ENCODE measurements at regions not wholly inside any gene's neighbourhood (a gene's known extent, or its start where the extent isn't known, plus 50 kb on each side); places are given as distances from the start of the nearest gene placed in this dataset.
A peak's percentile ranks its signal among the peaks of the same experiment; 100 is the strongest.

DNA sequence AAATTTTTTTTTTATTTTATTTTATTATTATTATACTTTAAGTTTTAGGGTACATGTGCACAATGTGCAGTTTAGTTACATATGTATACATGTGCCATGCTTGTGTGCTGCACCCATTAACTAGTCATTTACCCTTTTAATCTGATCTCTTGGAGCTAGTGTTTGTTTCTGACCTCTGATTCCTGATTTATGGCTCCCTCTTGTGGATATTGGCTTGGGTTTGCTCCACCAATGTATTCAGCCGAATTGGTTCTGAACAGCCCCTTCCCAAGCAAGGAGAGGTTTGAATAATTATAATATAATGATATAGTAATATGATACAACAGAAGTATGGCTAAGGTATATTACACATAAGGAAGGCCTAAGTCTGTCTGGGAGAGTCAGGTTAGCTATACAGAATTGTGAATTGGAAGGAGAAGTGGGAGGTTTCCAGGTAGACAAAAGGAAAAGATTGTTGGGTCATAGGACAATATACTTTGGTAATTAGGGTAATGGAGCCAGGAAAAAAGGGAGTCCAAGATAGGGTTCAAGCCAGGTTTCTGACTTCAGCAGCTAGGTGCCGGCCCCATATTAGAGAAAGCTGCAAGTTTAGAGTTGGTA lies 53.1 kb upstream of the HMCN1 start:
- no peaks in the 10 kb centered on the region for H3K36me3 ChIP-seq (ENCODE audit: control insufficient read depth in 1 of 2, insufficient read depth in 2 of 2, low read length in 1 of 2)
- H3K27me3 ChIP-seq (ENCODE audit: control insufficient read depth in 1 of 2, insufficient read depth in 2 of 2, low read length in 1 of 2): no peaks in the 10 kb centered on the region
- 45 to 51% methylated on average over 2 of the region's 2 CpGs for WGBS, 2 donors

DNA sequence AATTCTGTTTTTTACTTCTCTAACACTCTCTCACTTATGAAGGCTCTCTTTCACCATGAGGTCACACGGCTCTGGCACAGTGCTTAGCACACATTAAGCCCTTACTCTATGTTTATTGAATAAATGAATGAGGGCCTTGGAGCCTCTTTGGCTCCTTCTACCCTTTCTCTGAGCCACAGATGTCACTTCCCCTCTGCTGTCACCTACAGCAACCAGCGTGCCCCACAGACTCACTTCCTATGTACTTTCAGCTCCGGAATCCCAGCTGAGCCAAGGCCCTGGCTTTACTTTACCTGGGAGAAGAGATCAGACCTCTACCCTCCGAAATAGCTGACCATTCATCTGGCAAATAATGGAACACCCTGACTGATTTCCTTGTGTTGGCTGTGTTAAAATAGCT lies 53.7 kb upstream of the HMCN1 start:
- DNase-seq (no peak), ATAC-seq (ENCODE audit: low FRiP score) (no peak)
- H3K27ac ChIP-seq (ENCODE audit: low read depth in 1 of 2, low read length in 2 of 2): no peak overlapping the region
- intact Hi-C loops (cut with DNase I): no loop called here
- no peaks in the 10 kb centered on the region for H3K9me3 ChIP-seq (ENCODE audit: control insufficient read depth, low read length)
- no peak overlapping the region for H3K4me3 ChIP-seq (ENCODE audit: low read length in 2 of 2)
- no peaks in the 10 kb centered on the region for H3K27me3 ChIP-seq (ENCODE audit: control insufficient read depth in 1 of 2, insufficient read depth in 2 of 2, low read length in 1 of 2)
- H3K4me1 ChIP-seq (ENCODE audit: control insufficient read depth in 1 of 2, insufficient read depth in 2 of 2, low read length in 2 of 2): no peaks in the 10 kb centered on the region
- no peaks in the 10 kb centered on the region for H3K36me3 ChIP-seq (ENCODE audit: control insufficient read depth in 1 of 2, insufficient read depth in 2 of 2, low read length in 1 of 2)
- WGBS, 2 donors: 84% methylated on average over 4 of the region's 4 CpGs

More for the DNA sequence above, 53.1 kb upstream of the HMCN1 start:
- Histone ChIP-seq H3K9me3 (ENCODE audit: control insufficient read depth, low read length) (no peaks in the 10 kb centered on the region), H3K27ac (ENCODE audit: low read depth in 1 of 2, low read length in 2 of 2) (no peak overlapping the region), H3K4me3 (ENCODE audit: low read length in 2 of 2) (no peak overlapping the region), H3K4me1 (ENCODE audit: control insufficient read depth in 1 of 2, insufficient read depth in 2 of 2, low read length in 2 of 2) (no peaks in the 10 kb centered on the region)
- ATAC-seq (ENCODE audit: low FRiP score) (no peak), DNase-seq (no peak)
- intact Hi-C loops (cut with DNase I): no loop called here

DNA sequence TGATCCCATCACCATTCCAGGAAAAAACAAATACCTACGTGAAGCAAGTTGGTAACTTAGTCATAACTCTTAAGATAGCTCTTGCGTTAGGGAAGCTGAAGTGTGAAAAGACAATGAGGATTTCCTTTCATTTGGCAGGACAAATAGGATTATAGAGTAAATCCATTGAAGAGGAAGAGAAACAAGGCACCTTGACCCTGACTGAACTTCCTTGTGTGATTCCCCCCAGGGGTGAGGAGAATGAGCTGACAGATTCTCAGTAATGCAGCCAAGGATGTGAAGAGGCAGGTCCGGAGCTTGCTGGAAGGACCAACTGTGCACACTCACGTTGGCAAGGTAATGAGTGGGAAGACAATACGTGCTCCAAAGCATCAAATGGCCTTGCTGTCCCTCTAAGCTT lies 55.0 kb upstream of the HMCN1 start:
- no peaks in the 10 kb centered on the region for H3K4me1 ChIP-seq (ENCODE audit: control insufficient read depth in 1 of 2, insufficient read depth in 2 of 2, low read length in 2 of 2)
- WGBS, 2 donors: 81% methylated on average over 5 of the region's 5 CpGs
- DNase-seq (no peak), ATAC-seq (ENCODE audit: low FRiP score) (no peak)
- intact Hi-C loops (cut with DNase I): loop anchor here in 1 of 2 donors (10.0 kb wide), 1 partner anchor 444 kb away; no protein-coding TSS in a partner anchor
- H3K36me3 ChIP-seq (ENCODE audit: control insufficient read depth in 1 of 2, insufficient read depth in 2 of 2, low read length in 1 of 2): no peaks in the 10 kb centered on the region
- H3K27ac ChIP-seq (ENCODE audit: low read depth in 1 of 2, low read length in 2 of 2): no peak overlapping the region
- H3K27me3 ChIP-seq (ENCODE audit: control insufficient read depth in 1 of 2, insufficient read depth in 2 of 2, low read length in 1 of 2): no peaks in the 10 kb centered on the region
- no peaks in the 10 kb centered on the region for H3K9me3 ChIP-seq (ENCODE audit: control insufficient read depth, low read length)
- no peak overlapping the region for H3K4me3 ChIP-seq (ENCODE audit: low read length in 2 of 2)

DNA sequence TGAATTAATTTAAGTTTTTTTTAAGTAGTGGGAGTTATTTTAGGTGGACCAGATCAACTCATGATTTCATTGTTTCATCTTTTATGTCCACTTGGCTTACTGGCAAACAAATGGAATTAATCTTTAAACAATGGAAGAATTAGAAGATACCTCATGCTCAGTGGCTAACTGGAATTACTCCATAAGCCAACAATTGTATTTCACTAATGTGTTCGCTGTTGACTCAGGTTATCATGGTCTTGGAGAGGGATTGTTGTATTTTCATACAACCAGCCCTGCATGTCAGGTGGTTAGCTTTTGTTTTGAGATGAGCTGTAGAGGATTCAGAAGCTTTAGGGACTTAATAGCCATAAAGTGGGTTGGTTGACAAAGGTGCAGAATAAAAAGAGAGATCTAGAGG lies 57.2 kb upstream of the HMCN1 start:
- Histone ChIP-seq H3K36me3 (ENCODE audit: control insufficient read depth in 1 of 2, insufficient read depth in 2 of 2, low read length in 1 of 2) (no peaks in the 10 kb centered on the region), H3K4me3 (ENCODE audit: low read length in 2 of 2) (no peak overlapping the region), H3K27me3 (ENCODE audit: control insufficient read depth in 1 of 2, insufficient read depth in 2 of 2, low read length in 1 of 2) (no peaks in the 10 kb centered on the region), H3K9me3 (ENCODE audit: control insufficient read depth, low read length) (no peaks in the 10 kb centered on the region), H3K27ac (ENCODE audit: low read depth in 1 of 2, low read length in 2 of 2) (no peak overlapping the region), H3K4me1 (ENCODE audit: control insufficient read depth in 1 of 2, insufficient read depth in 2 of 2, low read length in 2 of 2) (no peaks in the 10 kb centered on the region)
- intact Hi-C loops (cut with DNase I): loop anchor here in 1 of 2 donors (10.0 kb wide), 1 partner anchor 442 kb away; no protein-coding TSS in a partner anchor
- WGBS, 2 donors: 97 to 99% methylated on average over 1 of the region's 1 CpG
- DNase-seq: no peak
- no peak for ATAC-seq (ENCODE audit: low FRiP score)

DNA sequence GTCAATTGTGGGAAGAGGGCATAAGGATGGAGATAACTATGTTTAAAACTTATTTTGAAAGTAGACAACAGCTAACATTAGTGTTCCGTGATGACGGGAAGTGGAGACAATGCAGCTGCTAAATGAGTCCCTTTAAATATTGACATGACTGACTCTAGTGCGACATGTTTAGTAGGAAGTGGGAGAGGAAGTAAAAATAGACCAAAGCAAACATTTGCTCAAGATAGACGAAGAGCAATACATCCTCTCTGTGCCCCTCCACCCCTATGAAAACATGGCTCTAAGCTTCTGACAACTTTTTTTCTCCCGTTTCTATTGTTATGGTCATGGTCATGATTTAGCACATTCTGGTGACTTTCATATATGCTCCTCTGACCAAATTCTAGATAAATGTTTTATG lies 60.0 kb upstream of the HMCN1 start:
- H3K4me3 ChIP-seq (ENCODE audit: low read length in 2 of 2): no peak overlapping the region
- no peak for DNase-seq
- WGBS, 2 donors: 18 to 21% methylated on average over 5 of the region's 5 CpGs
- no peak for ATAC-seq (ENCODE audit: low FRiP score)
- no peak overlapping the region for H3K27ac ChIP-seq (ENCODE audit: low read depth in 1 of 2, low read length in 2 of 2)
- H3K9me3 ChIP-seq (ENCODE audit: control insufficient read depth, low read length): no peaks in the 10 kb centered on the region
- intact Hi-C loops (cut with DNase I): loop anchor here in 1 of 2 donors (10.0 kb wide), 1 partner anchor 439 kb away; no protein-coding TSS in a partner anchor
- H3K4me1 ChIP-seq (ENCODE audit: control insufficient read depth in 1 of 2, insufficient read depth in 2 of 2, low read length in 2 of 2): no peaks in the 10 kb centered on the region
- no peaks in the 10 kb centered on the region for H3K36me3 ChIP-seq (ENCODE audit: control insufficient read depth in 1 of 2, insufficient read depth in 2 of 2, low read length in 1 of 2)
- H3K27me3 ChIP-seq (ENCODE audit: control insufficient read depth in 1 of 2, insufficient read depth in 2 of 2, low read length in 1 of 2): no peaks in the 10 kb centered on the region

DNA sequence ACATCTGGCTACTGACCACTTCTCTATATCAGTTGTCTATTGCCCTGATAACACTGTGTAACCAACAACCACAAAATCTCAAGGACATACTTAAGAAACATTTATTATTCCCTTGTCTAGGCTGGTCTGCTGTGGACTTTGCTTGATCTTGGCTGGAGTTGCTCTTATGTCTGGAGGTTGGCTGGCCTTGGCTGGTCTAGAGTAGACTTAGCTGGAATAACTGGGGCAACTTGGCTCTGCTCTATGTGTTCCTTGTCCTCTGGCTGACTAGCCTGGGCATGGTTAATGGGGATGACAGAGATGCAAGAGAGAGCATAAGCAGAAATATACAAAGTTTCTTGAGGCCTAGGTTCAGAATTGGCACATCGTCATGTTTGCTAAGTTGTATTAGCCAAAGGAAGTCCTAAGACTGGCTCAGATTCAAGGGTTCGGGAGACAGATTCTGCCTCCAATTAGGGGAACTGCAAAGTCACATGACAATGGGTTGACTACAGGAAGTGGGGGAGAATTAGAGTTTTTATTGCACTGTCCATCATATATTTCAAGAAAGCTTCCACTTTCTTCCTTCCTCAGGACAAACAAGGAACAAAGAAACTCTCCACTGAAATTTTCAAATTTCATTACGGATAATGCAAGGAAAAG lies 61.4 kb upstream of the HMCN1 start:
- Histone ChIP-seq H3K27ac (ENCODE audit: low read depth in 1 of 2, low read length in 2 of 2) (no peak overlapping the region), H3K27me3 (ENCODE audit: control insufficient read depth in 1 of 2, insufficient read depth in 2 of 2, low read length in 1 of 2) (no peaks in the 10 kb centered on the region), H3K9me3 (ENCODE audit: control insufficient read depth, low read length) (no peaks in the 10 kb centered on the region), H3K4me3 (ENCODE audit: low read length in 2 of 2) (no peak overlapping the region), H3K4me1 (ENCODE audit: control insufficient read depth in 1 of 2, insufficient read depth in 2 of 2, low read length in 2 of 2) (no peaks in the 10 kb centered on the region), H3K36me3 (ENCODE audit: control insufficient read depth in 1 of 2, insufficient read depth in 2 of 2, low read length in 1 of 2) (no peaks in the 10 kb centered on the region)
- peak; percentile 57 for ATAC-seq (ENCODE audit: low FRiP score)
- no peak for DNase-seq
- intact Hi-C loops (cut with DNase I): loop anchor here in 1 of 2 donors (10.0 kb wide), 1 partner anchor 438 kb away; no protein-coding TSS in a partner anchor
- 73 to 86% methylated on average over 3 of the region's 3 CpGs for WGBS, 2 donors

DNA sequence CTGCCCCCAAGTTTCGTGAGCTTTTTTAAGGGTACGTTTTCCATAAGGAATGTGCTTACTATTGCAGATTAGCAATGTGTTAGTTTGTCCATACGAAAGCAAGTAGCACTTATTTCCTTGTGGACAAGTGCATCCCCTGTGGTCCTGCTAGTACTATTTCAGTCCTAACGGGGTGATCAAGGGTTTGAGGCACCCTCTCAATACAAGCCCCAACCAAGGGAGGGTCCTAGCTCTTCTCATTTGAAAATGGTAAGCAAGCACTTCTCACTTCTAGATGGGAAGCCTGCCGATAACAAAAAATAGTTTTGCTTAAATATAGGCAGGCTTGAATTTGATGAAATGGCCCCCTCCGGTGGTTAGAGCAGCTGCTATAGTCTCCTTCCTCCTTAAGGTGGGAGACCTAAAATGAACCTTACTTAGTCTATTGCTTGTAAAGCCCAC lies 64.0 kb upstream of the HMCN1 start:
- intact Hi-C loops (cut with DNase I): loop anchor here in 1 of 2 donors (10.0 kb wide), 1 partner anchor 435 kb away; no protein-coding TSS in a partner anchor
- H3K36me3 ChIP-seq (ENCODE audit: control insufficient read depth in 1 of 2, insufficient read depth in 2 of 2, low read length in 1 of 2): no peaks in the 10 kb centered on the region
- no peak overlapping the region for H3K4me3 ChIP-seq (ENCODE audit: low read length in 2 of 2)
- no peaks in the 10 kb centered on the region for H3K27me3 ChIP-seq (ENCODE audit: control insufficient read depth in 1 of 2, insufficient read depth in 2 of 2, low read length in 1 of 2)
- H3K27ac ChIP-seq (ENCODE audit: low read depth in 1 of 2, low read length in 2 of 2): no peak overlapping the region
- DNase-seq (no peak), ATAC-seq (ENCODE audit: low FRiP score) (no peak)
- WGBS, 2 donors: 36 to 42% methylated on average over 6 of the region's 6 CpGs
- no peaks in the 10 kb centered on the region for H3K9me3 ChIP-seq (ENCODE audit: control insufficient read depth, low read length)
- H3K4me1 ChIP-seq (ENCODE audit: control insufficient read depth in 1 of 2, insufficient read depth in 2 of 2, low read length in 2 of 2): no peaks in the 10 kb centered on the region

DNA sequence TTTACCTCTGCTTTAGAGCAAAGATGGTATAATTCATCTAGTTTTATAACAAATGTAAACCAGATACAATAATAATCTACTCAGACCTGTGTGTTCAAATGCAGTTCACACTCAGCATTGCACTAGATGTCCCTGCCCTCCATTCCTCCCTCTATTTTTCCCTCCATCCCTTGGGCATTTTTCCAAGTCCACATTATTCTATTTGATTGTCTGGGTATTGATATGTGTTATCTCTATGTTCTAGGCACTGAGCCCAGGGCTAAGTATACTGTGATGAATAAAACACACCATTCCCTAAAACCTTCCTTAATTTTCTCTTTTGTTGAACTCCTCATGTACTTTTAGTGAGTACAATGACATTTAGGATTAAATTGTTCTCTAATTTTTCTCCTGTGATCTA lies 66.2 kb upstream of the HMCN1 start:
- ATAC-seq (ENCODE audit: low FRiP score): no peak

DNA sequence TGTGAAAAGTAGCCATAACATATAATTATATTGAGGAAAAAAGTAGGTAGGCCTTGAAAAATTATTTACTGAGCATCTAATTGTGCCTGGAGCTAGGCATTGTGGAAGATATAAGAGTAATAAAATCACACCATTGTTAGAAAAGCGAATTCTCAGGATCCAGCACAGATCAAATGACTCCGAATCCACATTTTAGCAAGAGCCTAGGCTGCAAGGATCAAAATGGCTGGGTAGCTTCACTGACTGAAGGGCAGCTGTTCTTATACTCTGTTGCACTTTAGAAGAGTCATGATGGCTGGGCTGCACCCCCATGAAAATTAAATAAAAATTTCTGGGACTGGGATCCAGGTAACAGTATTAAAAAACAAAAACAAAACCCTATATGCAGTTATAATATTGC lies 67.6 kb upstream of the HMCN1 start:
- H3K4me1 ChIP-seq (ENCODE audit: control insufficient read depth in 1 of 2, insufficient read depth in 2 of 2, low read length in 2 of 2): no peaks in the 10 kb centered on the region
- no peak overlapping the region for H3K4me3 ChIP-seq (ENCODE audit: low read length in 2 of 2)
- H3K36me3 ChIP-seq (ENCODE audit: control insufficient read depth in 1 of 2, insufficient read depth in 2 of 2, low read length in 1 of 2): no peaks in the 10 kb centered on the region
- no peak for DNase-seq
- intact Hi-C loops (cut with DNase I): no loop called here
- H3K27me3 ChIP-seq (ENCODE audit: control insufficient read depth in 1 of 2, insufficient read depth in 2 of 2, low read length in 1 of 2): no peaks in the 10 kb centered on the region
- H3K9me3 ChIP-seq (ENCODE audit: control insufficient read depth, low read length): no peaks in the 10 kb centered on the region
- H3K27ac ChIP-seq (ENCODE audit: low read depth in 1 of 2, low read length in 2 of 2): no peak overlapping the region
- ATAC-seq (ENCODE audit: low FRiP score): no peak
- WGBS, 2 donors: 93 to 98% methylated on average over 2 of the region's 2 CpGs

More for the DNA sequence above, 66.2 kb upstream of the HMCN1 start:
- no peaks in the 10 kb centered on the region for H3K27me3 ChIP-seq (ENCODE audit: control insufficient read depth in 1 of 2, insufficient read depth in 2 of 2, low read length in 1 of 2)
- DNase-seq: no peak
- H3K9me3 ChIP-seq (ENCODE audit: control insufficient read depth, low read length): no peaks in the 10 kb centered on the region
- no peak overlapping the region for H3K27ac ChIP-seq (ENCODE audit: low read depth in 1 of 2, low read length in 2 of 2)
- H3K36me3 ChIP-seq (ENCODE audit: control insufficient read depth in 1 of 2, insufficient read depth in 2 of 2, low read length in 1 of 2): no peaks in the 10 kb centered on the region
- H3K4me3 ChIP-seq (ENCODE audit: low read length in 2 of 2): no peak overlapping the region
- intact Hi-C loops (cut with DNase I): no loop called here
- H3K4me1 ChIP-seq (ENCODE audit: control insufficient read depth in 1 of 2, insufficient read depth in 2 of 2, low read length in 2 of 2): no peaks in the 10 kb centered on the region

Measured in aorta (tissue), 5 donors.